Esophagus muscularis mucosa (tissue), 4 donors: ENCODE measurements at regions not wholly inside any gene's neighbourhood (a gene's known extent, or its start where the extent isn't known, plus 50 kb on each side); places are given as distances from the start of the nearest gene placed in this dataset.

Experiments used
- CTCF ChIP-seq, 3 experiments: fragments of 200-600 bp in 2 of 3; fragments of 450-650 bp in 1 of 3; sonication (generic) in 2 of 3; IDR thresholded peaks; one replicate each; pipeline ENCODE4 v1.5.1; 2017 to 2019; ENCODE audit warnings: antibody characterized with exemption in 3 of 3, mild to moderate bottlenecking in 2 of 3, moderate library complexity in 1 of 3
- EP300 ChIP-seq: sonication (generic); formaldehyde crosslinking; IDR thresholded peaks from one replicate; pipeline ENCODE4 v1.6.1; 2017; ENCODE audit warnings: antibody characterized with exemption
- POLR2A ChIP-seq: fragments of 450-650 bp; IDR thresholded peaks from one replicate; pipeline ENCODE4 v1.6.1; 2017; ENCODE audit warnings: antibody characterized with exemption, moderate library complexity, mild to moderate bottlenecking, low read depth
- POLR2AphosphoS5 ChIP-seq, 2 donors: sonication (generic); formaldehyde crosslinking; IDR thresholded peaks; one replicate each; pipeline ENCODE4 v1.6.1; 2017; ENCODE audit warnings: antibody characterized with exemption in 2 of 2

GRCh38 chr9:99578666-99579065 lies 243.0 kb upstream of the NR4A3 start:
- TF ChIP-seq CTCF (IDR thresholded peaks at IDR 0.05) (no peak), POLR2A (no peak), POLR2AphosphoS5 (IDR thresholded peaks at IDR 0.05) (no peak), EP300 (no peak)
